CD4-positive, alpha-beta T cell treated with Interleukin-2 at 100 ng/mL for 4 hours (primary cell): ENCODE measurements at regions not wholly inside any gene's neighbourhood (a gene's known extent, or its start where the extent isn't known, plus 50 kb on each side); places are given as distances from the start of the nearest gene placed in this dataset.
"Not testable (repeated sequence)": the region's sequence is repeated elsewhere in the genome, so short reads cannot be mapped to it uniquely, and the experiment has no call there.

ENCODE experiments used
- DNase-seq: peaks from one replicate; pipeline ENCODE4 v3.0.0-alpha.2; 2020; ENCODE audit warnings: low spot score

DNA sequence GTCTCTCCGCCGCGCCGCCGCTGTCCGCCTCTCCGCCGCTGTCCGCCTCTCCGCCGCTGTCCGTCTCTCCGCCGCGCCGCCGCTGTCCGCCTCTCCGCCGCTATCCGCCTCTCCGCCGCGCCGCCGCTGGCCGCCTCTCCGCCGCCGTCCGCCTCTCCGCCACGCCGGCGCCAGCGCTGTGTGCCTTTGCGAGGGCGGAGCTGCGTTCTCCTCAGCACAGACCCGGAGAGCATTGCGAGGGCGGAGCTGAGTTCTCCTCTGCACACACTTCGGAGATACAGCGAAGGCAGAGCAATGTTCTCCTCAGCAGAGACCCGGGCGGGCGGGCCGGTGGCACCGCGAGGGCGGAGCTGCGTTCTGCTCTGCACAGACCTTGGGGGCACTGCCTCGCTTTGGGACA is 327.4 kb upstream of the PLGLB1 start:
- not testable (repeated sequence) for DNase-seq

DNA sequence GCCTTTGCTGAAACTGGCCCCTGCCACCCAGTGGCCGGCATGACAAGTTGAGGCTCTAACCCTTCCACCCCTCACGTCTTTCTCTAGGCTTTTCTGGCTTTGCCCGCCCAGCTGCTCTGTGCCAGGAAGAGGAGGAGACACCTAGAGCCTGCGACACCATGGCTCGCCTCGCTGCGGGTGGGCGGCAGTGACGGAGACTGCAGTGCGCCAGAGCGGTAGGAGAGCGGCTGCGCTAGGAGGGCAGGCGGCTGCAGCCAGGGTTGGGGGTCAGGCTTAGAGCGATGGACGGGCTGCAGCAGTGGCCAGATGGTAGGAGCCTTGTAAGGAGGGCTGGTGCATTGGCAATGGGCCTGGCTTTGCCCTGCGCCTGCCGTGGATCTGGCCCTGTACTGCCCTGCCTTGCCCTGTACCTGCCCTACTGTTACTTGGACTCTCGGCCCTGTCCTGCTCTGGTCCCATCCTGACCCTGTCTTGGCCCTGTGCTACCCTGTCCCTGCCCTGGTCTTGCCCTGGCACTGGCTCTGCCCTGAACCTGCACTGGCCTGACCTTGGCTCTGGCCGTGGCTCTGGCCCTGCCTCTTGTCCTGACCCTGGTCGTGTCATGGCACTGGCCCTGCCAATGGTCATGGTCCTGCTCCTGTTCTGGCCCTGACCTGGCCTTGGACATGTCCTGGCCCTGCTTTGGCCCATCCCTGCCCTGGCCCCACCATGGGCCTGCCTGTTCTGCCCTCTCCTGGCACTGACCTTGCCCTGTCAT is 330.7 kb upstream of the PLGLB1 start:
- DNase-seq, result not testable (repeated sequence)

GRCh38 chr2:87353408-87353807 is 331.8 kb upstream of the PLGLB1 start:
- not testable (repeated sequence) for DNase-seq

DNA sequence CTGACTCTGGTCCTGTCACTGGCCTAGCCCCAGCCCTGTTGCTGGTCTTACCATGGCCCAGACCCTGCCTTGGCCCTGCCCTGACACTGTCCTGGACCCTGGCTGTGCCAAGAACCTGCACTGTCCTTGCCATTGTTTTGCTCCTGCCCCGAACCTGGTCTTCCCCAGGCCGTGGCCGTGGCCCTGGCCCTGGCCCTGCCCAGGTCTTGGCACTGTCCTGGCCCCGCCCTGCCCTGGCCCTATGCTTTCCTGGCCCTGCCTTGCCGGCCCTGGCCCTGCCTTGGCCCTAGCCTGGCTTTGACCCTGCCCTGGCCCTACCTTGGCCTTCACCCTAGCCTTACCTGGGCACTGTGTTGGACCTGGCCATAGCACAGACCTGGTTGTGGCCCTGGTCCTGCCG is 332.5 kb upstream of the PLGLB1 start:
- not testable (repeated sequence) for DNase-seq

GRCh38 chr2:87360250-87360649 is 338.6 kb upstream of the PLGLB1 start:
- not testable (repeated sequence) for DNase-seq

DNA sequence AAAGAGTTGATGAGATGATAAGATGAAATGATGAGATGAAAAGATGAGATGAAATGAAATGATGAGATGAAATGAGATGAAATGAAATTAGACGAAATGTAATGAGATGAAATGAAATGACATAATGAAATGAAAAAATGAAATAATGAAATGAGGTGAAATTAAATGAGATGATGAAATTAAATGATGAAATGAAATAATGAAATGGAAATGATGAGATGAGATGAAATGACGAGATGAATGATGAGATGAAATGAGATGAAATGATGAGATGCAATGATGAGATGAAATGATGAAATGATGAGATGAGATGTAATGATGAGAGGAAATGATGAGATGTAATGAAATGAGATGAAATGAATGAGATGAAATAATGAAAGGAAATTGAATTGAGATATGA is 339.3 kb upstream of the PLGLB1 start:
- not testable (repeated sequence) for DNase-seq

DNA sequence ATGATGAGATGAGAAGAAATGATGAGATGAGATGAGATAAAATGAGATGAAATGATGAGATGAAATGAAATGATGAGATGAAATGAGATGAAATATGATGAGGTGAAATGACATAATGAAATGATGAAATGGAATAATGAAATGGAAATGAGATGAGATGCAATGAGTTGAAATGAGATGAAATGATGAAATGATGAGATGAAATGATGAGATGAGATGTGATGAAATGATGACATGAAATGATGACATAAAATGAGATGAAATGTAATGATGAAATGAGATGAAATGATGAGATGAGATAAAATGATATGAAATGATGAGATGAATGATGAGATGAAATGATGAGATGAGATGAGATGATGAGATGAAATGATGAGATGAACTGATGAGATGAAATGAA is 340.2 kb upstream of the PLGLB1 start:
- DNase-seq, result not testable (repeated sequence)

- DNase-seq, result not testable (repeated sequence)
Measured at GRCh38 chr2:87364379-87364778, 342.7 kb upstream of the PLGLB1 start.

GRCh38 chr2:87365038-87365437 is 343.4 kb upstream of the PLGLB1 start:
- not testable (repeated sequence) for DNase-seq

GRCh38 chr2:87386063-87386560 is 361.8 kb upstream of the PLGLB2 start:
- not testable (repeated sequence) for DNase-seq

- not testable (repeated sequence) for DNase-seq
Measured at GRCh38 chr2:87395784-87396183, 352.1 kb upstream of the PLGLB2 start.

DNA sequence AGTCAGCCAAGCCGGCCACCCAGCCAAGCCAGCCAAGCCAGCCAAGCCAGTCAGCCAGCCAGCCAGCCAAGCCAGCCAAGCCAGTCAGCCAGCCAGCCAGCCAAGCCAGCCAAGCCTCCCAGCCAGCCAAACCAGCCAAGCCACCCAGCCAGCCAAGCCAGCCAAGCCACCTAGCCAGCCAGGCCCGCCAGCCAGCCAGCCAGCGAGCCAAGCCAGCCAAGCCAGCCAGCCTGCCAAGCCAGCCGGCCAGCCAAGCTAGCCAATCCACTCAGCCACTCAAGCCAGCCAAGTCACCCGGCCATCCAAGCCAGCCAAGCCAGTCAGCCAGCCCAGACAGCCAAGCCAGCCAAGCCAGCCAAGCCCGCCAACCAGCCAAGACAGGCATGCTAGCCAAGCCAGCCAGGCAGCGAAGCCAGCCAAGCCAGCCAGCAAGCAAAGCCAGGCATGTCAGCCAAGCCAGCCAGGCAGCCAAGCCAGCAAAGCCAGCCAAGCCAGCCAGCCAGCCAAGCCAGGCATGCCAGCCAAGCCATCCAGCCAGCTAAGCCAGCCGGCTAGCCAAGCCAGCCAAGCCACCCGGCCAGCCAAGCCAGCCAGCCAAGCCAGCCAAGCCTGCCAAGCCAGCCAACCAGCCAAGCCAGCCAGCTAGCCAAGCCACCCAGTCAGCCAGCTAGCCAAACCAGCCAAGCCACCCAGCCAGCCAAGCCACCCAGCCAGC is 351.2 kb upstream of the PLGLB2 start:
- DNase-seq, result not testable (repeated sequence)

- not testable (repeated sequence) for DNase-seq
Measured at GRCh38 chr2:87397276-87398065, 350.4 kb upstream of the PLGLB2 start.

DNA sequence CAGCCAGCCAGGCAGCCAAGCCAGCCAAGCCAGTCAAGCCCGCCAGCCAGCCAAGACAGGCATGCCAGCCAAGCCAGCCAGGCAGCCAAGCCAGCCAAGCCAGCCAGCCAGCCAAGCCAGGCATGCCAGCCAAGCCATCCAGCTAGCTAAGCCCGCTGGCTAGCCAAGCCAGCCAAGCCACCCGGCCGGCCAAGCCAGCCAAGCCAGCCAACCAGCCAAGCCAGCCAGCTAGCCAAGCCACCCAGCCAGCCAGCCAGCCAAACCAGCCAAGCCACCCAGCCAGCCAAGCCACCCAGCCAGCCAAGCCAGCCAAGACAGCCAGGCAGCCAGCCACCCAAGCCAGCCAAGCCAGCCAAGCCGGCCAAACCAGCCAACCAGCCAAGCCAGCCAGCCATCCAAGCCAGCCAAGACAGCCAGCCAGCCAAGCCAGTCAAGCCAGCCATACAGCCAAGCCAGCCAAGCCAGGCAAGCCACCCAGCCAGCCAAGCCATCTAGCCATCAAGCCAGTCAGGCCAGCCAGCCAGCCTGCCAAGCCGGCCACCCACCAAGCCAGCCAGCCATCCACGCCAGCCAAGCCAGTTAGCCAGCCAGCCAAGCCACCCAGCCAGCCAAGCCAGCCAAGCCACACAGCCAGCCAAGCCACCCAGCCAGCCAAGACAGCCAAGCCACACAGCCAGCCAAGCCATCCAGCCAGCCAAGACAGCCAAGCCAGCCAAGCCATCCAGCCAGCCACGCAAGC is 349.2 kb upstream of the PLGLB2 start:
- not testable (repeated sequence) for DNase-seq

DNA sequence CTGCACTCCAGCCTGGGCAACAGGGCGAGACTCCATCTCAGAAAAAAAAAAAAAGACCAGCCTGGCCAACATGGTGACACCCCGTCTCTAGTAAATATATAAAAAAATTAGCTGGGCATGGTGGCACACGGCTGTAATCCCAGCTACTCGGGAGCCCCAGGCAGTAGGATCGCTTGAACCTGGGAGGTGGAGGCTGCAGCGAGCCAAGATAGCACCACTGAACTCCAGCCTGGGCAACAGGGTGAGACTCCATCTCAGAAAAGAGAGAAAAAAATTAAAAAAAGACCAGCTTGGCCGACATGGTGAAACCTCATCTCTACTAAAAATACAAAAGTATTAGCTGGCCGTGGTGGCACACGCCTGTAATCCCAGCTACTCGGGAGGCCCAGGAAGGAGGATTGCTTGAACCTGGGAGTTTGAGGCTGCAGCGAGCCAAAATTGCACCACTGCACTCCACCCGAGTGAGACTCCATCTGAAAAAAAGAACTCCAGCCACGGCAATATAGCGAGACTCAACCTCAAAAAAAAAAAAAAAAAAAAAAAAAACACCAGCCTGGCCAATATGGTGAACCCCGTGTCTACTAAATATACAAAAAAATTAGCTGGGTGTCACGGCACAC is 346.1 kb upstream of the PLGLB2 start:
- no peak for DNase-seq

DNA sequence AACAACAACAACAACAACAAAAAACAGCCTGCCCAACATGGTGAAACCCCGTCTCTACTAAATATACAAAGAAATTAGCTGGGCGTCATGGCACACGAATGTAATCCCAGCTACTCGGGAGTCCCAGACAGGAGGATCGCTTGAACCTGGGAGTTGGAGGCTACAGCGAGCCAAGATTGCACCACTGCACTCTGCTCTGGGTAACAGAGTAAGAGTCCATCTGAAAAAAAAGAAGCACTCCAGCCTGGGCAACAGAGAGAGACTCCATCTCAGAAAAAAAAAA is 344.1 kb upstream of the PLGLB2 start:
- no peak for DNase-seq

DNA sequence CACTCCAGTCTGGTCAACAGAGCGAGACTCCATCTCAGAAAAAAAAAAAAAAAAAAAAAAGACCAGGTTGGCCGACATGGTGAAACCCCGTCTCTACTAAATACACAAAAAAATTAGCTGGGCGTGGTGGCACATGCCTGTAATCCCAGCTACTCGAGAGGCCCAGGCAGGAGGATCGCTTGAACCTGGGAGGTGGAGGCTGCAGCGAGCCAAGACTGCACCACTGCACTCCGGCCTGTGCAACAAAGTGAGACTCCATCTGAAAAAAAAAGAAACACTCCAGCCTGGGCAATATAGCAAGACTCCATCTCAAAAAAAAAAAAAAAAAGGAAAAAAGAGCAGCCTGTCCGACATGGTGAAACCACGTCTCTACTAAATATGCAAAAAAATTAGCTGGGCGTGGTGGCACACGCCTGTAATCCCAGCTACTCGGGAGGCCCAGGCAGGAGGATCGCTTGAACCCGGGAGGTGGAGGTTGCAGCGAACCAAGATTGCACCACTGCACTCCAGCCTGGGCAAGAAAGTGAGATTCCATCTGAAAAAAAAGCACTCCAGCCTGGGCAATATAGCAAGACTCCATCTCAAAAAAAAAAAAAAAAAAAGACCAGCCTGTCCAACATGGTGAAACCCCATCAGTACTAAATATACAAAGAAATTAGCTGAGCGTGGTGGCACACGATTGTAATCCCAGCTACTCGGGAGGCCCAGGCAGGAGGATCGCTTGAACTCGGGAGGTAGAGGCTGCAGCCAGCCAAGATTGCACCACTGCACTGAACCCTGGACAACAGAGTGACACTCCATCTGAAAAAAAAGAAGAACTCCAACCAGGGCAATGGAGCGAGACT is 343.3 kb upstream of the PLGLB2 start:
- not testable (repeated sequence) for DNase-seq

DNA sequence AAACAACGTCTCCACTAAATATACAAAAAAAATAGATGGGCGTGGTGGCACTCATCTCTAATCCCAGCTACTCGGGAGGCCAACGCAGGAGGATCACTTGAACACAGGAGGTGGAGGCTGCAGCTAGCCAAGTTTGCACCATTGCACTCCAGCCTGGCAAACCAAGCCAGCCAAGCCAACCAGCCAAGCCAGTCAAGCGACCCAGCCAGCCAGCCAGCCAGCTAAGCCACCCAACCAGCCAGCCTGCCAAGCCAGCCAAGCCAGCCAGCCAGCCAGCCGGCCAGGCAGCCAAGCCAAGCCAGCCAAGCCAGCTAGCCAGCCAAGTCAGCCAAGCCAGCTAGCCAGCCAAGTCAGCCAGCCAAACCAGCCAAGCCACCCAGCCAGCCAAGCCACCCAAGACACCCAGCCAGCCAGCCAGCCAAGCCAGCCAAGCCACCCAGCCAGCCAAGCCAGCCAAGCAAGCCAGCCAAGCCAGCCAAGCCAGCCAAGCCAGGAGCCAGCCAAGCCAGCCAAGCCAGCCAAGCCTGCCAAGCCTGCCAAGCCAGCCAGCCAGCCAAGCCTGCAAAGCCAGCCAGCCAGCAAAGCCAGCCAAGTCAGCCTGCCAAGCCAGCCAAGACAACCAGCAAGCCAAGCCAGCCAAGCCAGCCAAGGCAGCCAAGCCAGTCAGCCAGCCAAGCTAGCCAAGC is 342.2 kb upstream of the PLGLB2 start:
- not testable (repeated sequence) for DNase-seq

- not testable (repeated sequence) for DNase-seq
Measured at GRCh38 chr2:87406406-87407175, 341.3 kb upstream of the PLGLB2 start.
